IMR-90 (cell line): ENCODE measurements at regions not wholly inside any gene's neighbourhood (a gene's known extent, or its start where the extent isn't known, plus 50 kb on each side); places are given as distances from the start of the nearest gene placed in this dataset.

Experiments used
- ATAC-seq: fragments of 200-7000 bp; cut with Tn5 transposase; 2 replicates; pipeline ENCODE4 v1.9.1; 2020; ENCODE audit warnings: low read depth, mild to moderate bottlenecking, moderate library complexity
- BruUV-seq: library from RNA; stranded (reverse); fragments of 400-500 nt; replicated peaks from 2 replicates; lab custom pipeline; 2021; lab: Mats Ljungman, UMichigan
- CTCF ChIA-PET: fragments of 300-600 bp; formaldehyde crosslinking; extraction: SDS; loops from one replicate; lab custom pipeline; 2021; ENCODE audit warnings: antibody characterized with exemption; lab: Yijun Ruan, JAX
- POLR2A ChIA-PET: fragments of 300-600 bp; sonication (Branson Sonifier 250); formaldehyde crosslinking; loops from one replicate; lab custom pipeline; 2022; ENCODE audit warnings: antibody characterized with exemption; ENCODE audit not compliant: unreplicated experiment; lab: Charles Lee
- DNase-seq: peaks from one replicate; pipeline ENCODE4 v3.0.0; 2013
- H2AFZ ChIP-seq: replicated peaks from 2 replicates; pipeline ENCODE3; 2013; ENCODE audit warnings: low read length, mild to moderate bottlenecking; ENCODE audit not compliant: poor library complexity
- H2AK5ac ChIP-seq: 2 replicates; pipeline ENCODE4 v1.6.1; 2013; ENCODE audit warnings: low read depth, low read length, inconsistent platforms
- H2AK9ac ChIP-seq: replicated peaks from 2 replicates; pipeline ENCODE3; 2013; ENCODE audit warnings: mild to moderate bottlenecking, low read depth, low read length, moderate library complexity; ENCODE audit not compliant: poor library complexity
- H2BK120ac ChIP-seq: 2 replicates; pipeline ENCODE4 v1.6.1; 2013; ENCODE audit warnings: low read depth, low read length, inconsistent platforms
- H2BK15ac ChIP-seq: 3 replicates; pipeline ENCODE4 v1.6.1; 2013; ENCODE audit warnings: low read depth, low read length, inconsistent platforms
- H2BK20ac ChIP-seq: 2 replicates; pipeline ENCODE4 v1.6.1; 2013; ENCODE audit warnings: low read depth, mild to moderate bottlenecking, inconsistent platforms, low read length, moderate library complexity
- H2BK5ac ChIP-seq: 2 replicates; pipeline ENCODE4 v1.6.1; 2013; ENCODE audit warnings: mild to moderate bottlenecking, low read depth, low read length, inconsistent platforms; ENCODE audit not compliant: poor library complexity, severe bottlenecking
- H3K14ac ChIP-seq: replicated peaks from 2 replicates; pipeline ENCODE4 v1.6.1; 2013; ENCODE audit warnings: low read depth, low read length, inconsistent platforms
- H3K18ac ChIP-seq: 2 replicates; pipeline ENCODE4 v1.6.1; 2013; ENCODE audit warnings: low read depth, low read length, control low read depth
- H3K23ac ChIP-seq: 2 replicates; pipeline ENCODE4 v1.6.1; 2013; ENCODE audit warnings: low read depth, low read length, inconsistent platforms
- H3K27ac ChIP-seq: 2 replicates; pipeline ENCODE4 v1.5.1; 2013; ENCODE audit warnings: mild to moderate bottlenecking, control low read depth, low read length; ENCODE audit not compliant: insufficient read depth
- H3K27me3 ChIP-seq: 2 replicates; pipeline ENCODE4 v1.6.1; 2013; ENCODE audit warnings: low read length; ENCODE audit not compliant: control insufficient read depth, insufficient read depth
- H3K36me3 ChIP-seq: 2 replicates; pipeline ENCODE4 v1.6.1; 2013; ENCODE audit warnings: low read length, mixed read lengths; ENCODE audit not compliant: control insufficient read depth, insufficient read depth
- H3K4ac ChIP-seq: 2 replicates; pipeline ENCODE4 v1.6.1; 2013; ENCODE audit warnings: low read depth, low read length, inconsistent platforms
- H3K4me1 ChIP-seq: 2 replicates; pipeline ENCODE4 v1.6.1; 2013; ENCODE audit warnings: low read length, mixed read lengths; ENCODE audit not compliant: control insufficient read depth, insufficient read depth
- H3K4me2 ChIP-seq: 2 replicates; pipeline ENCODE4 v1.6.1; 2013; ENCODE audit warnings: low read depth, mild to moderate bottlenecking, control low read depth, low read length, moderate library complexity
- H3K4me3 ChIP-seq: 2 replicates; pipeline ENCODE4 v1.5.1; 2013; ENCODE audit warnings: low read depth, mild to moderate bottlenecking, control low read depth, low read length, moderate library complexity; ENCODE audit not compliant: insufficient read depth
- H3K56ac ChIP-seq: 2 replicates; pipeline ENCODE4 v1.6.1; 2013; ENCODE audit warnings: low read length, inconsistent platforms; ENCODE audit not compliant: insufficient read depth; ENCODE audit errors: extremely low read depth
- H3K79me1 ChIP-seq, 2 experiments: 2 replicates each; pipeline ENCODE4 v1.6.1; 2013; ENCODE audit warnings: low read length in 2 of 2, inconsistent platforms in 1 of 2, low read depth in 1 of 2
- H3K9ac ChIP-seq: 2 replicates; pipeline ENCODE4 v1.6.1; 2013; ENCODE audit warnings: low read depth, low read length, control low read depth
- H3K9me1 ChIP-seq: 2 replicates; pipeline ENCODE4 v1.6.1; 2013; ENCODE audit warnings: low read length, inconsistent platforms; ENCODE audit not compliant: insufficient read depth
- H3K9me3 ChIP-seq: 2 replicates; pipeline ENCODE4 v1.6.1; 2013; ENCODE audit warnings: low read length; ENCODE audit not compliant: control insufficient read depth, insufficient read depth
- H4K20me1 ChIP-seq: 2 replicates; pipeline ENCODE4 v1.6.1; 2013; ENCODE audit warnings: low read length, inconsistent platforms; ENCODE audit not compliant: insufficient read depth
- H4K5ac ChIP-seq: 2 replicates; pipeline ENCODE4 v1.6.1; 2013; ENCODE audit warnings: mild to moderate bottlenecking, low read depth, low read length, control low read depth
- H4K8ac ChIP-seq, 2 experiments: 2 replicates each; pipeline ENCODE4 v1.6.1; 2013; ENCODE audit warnings: low read depth in 2 of 2, low read length in 2 of 2, control low read depth in 1 of 2, inconsistent platforms in 1 of 2
- H4K91ac ChIP-seq: 2 replicates; pipeline ENCODE4 v1.6.1; 2013; ENCODE audit warnings: low read depth, low read length, inconsistent platforms; ENCODE audit not compliant: insufficient read depth
- RCOR1 ChIP-seq: IDR thresholded peaks from 2 replicates; pipeline ENCODE4 v1.6.1; 2012; ENCODE audit warnings: mild to moderate bottlenecking, low read length, improper control_type of control experiment; ENCODE audit not compliant: insufficient replicate concordance
- SMC3 ChIP-seq: fragments of 150-350 bp; IDR thresholded peaks from 2 replicates; pipeline ENCODE4 v1.6.1; 2016; ENCODE audit warnings: low read depth, mild to moderate bottlenecking, antibody characterized with exemption, low read length, moderate library complexity
- WGBS, 2 experiments: methylation state at CpG; one replicate each; pipeline versions ENCODE4 v1.1.5 to v1.1.7; 2013; ENCODE audit warnings: missing lambda C conversion rate in 2 of 2; ENCODE audit not compliant: insufficient read length in 1 of 2; ENCODE audit errors: extremely low coverage in 2 of 2; 5-methylcytosine and 5-hydroxymethylcytosine counted together
- dilution Hi-C: fragments of 300-500 bp; cut with HindIII; formaldehyde crosslinking; loops from one replicate; pipeline ENCODE4 v1.14.3; 2018; ENCODE audit warnings: low sequenced_read_pairs; ENCODE audit not compliant: unreplicated experiment
- in situ Hi-C: fragments of 300-500 bp; cut with MboI; formaldehyde crosslinking; loops from 3 replicates; pipeline ENCODE4 v1.14.3; 2019; ENCODE audit warnings: low sequenced_read_pairs, inconsistent platforms, mixed read lengths
- intact Hi-C: fragments of 100-400 bp; cut with micrococcal nuclease; formaldehyde crosslinking; loops from 2 replicates; pipeline ENCODE4 v1.10.0; 2022
- TF ChIP-seq, protein P1 (sequence below): conservative IDR thresholded peaks from 2 replicates; pipeline ENCODE4 v1.5.1; 2012; ENCODE audit warnings: mild to moderate bottlenecking, low read depth, low read length, improper control_type of control experiment

DNA sequence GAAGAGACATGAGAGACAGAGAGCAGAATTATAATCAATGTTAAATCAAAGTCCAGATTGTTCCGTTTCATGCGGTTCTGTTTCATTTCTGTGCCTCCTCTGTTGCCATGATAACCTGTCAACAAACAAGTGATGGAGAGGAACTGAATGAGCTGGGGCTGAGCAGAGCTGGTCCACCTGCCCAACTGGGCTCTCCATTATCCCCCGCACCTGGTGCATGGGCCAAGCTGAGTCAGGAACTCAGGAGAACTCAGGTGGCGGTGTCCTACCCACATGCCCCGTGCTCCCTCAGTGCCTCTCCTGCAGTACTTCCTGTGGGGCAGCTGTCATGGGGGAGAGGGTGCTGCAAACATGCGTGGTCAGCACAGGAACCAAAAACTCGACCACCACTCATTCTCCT is 178.8 kb downstream of the TTC32 start:
- 83% methylated on average over 1 of the region's 7 CpGs; no CpG with 5 or more reads in 1 of the 2 experiments for WGBS, 2 experiments
- TF ChIP-seq RCOR1 (no peak), SMC3 (no peak)
- TF ChIP-seq, protein P1, sequence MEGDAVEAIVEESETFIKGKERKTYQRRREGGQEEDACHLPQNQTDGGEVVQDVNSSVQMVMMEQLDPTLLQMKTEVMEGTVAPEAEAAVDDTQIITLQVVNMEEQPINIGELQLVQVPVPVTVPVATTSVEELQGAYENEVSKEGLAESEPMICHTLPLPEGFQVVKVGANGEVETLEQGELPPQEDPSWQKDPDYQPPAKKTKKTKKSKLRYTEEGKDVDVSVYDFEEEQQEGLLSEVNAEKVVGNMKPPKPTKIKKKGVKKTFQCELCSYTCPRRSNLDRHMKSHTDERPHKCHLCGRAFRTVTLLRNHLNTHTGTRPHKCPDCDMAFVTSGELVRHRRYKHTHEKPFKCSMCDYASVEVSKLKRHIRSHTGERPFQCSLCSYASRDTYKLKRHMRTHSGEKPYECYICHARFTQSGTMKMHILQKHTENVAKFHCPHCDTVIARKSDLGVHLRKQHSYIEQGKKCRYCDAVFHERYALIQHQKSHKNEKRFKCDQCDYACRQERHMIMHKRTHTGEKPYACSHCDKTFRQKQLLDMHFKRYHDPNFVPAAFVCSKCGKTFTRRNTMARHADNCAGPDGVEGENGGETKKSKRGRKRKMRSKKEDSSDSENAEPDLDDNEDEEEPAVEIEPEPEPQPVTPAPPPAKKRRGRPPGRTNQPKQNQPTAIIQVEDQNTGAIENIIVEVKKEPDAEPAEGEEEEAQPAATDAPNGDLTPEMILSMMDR: no peak
- Histone ChIP-seq H2AFZ (no peak overlapping the region), H3K9ac (no peak overlapping the region), H4K91ac (no peak overlapping the region), H2BK20ac (no peak overlapping the region), H3K79me1 (no peaks in the 10 kb centered on the region), H2AK5ac (no peak overlapping the region), H3K27me3 (no peaks in the 10 kb centered on the region; the same call in 1 of the 2 replicates), H2BK120ac (no peak overlapping the region), H2BK15ac (no peak overlapping the region), H3K36me3 (no peaks in the 10 kb centered on the region), H4K8ac (no peak overlapping the region), H3K56ac (no peak overlapping the region), H3K9me1 (no peaks in the 10 kb centered on the region), H3K18ac (no peak overlapping the region), H4K20me1 (no peaks in the 10 kb centered on the region), H3K4ac (no peak overlapping the region), H3K4me1 (no peaks in the 10 kb centered on the region), H3K14ac (no peak overlapping the region), H3K23ac (no peak overlapping the region), H3K27ac (no peak overlapping the region), H3K4me2 (no peak overlapping the region), H4K5ac (no peak overlapping the region), H3K9me3 (no peaks in the 10 kb centered on the region), H2AK9ac (no peak overlapping the region), H3K4me3 (no peak overlapping the region), H2BK5ac (no peak overlapping the region)
- ATAC-seq: no peak
- dilution Hi-C loops: no loop called here
- intact Hi-C loops: no loop called here
- in situ Hi-C loops: no loop called here
- DNase-seq: no peak
- BruUV-seq: no TSS peak
- POLR2A ChIA-PET: no interaction called here
- CTCF ChIA-PET: no interaction called here
